GM18498 (cell line): ENCODE measurements at regions not wholly inside any gene's neighbourhood (a gene's known extent, or its start where the extent isn't known, plus 50 kb on each side); places are given as distances from the start of the nearest gene placed in this dataset.
A peak's percentile ranks its signal among the peaks of the same experiment; 100 is the strongest.
"Not testable (repeated sequence)": the region's sequence is repeated elsewhere in the genome, so short reads cannot be mapped to it uniquely, and the experiment has no call there.

Experiments used
- ATAC-seq: cut with Tn5 transposase; IDR thresholded peaks from one replicate; pipeline ENCODE4 v1.9.1; 2021; ENCODE audit warnings: mild to moderate bottlenecking, moderate library complexity; ENCODE audit not compliant: unreplicated experiment

DNA sequence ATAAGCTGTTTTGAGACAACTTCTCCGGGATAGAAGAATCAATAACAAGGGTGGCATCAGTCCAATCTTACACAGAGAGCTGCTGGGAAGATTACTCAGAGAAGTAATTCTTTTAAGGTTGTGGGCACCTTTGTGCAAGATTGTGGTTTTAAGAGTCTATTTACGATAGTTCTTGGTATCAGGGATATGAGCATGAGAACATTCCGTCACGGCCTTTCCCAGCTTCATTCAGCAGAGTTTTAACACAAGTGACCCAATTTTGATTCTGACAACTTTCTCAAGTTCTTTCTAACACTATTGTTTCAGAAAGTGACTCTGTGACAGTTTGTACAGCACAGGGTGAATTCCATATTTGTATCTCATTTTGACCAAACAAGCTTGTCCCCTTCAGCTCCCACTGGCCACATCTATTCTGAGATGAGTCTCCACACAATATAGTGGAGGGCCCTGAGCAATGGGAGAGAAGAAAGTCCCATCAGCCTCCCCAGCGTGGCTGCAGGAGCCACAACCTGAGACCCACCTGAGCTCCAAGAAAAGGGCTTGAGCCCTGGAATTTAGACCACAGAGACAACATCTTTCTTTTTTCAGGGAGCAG, 869.2 kb downstream of the TMEM121 start:
- no peak for ATAC-seq

DNA sequence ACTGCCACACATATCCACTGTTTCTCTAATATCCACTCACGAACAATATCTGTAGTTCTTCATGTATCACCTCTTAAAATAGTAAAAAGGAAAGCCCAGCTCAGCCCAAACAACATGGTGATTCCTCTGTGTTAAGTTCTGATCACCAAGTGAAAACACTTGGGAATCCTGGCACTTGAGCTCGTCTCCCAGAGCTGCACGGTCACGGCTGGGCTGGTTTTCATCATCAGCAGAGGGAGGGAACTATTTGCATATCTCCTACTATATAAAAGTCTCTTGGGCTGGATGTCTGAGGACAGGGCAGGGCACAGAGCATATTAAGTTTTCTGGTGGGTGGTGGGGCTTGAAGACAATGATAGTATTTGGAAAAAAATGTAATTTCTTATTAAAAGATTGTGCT, 870.6 kb downstream of the TMEM121 start:
- ATAC-seq = no peak

DNA sequence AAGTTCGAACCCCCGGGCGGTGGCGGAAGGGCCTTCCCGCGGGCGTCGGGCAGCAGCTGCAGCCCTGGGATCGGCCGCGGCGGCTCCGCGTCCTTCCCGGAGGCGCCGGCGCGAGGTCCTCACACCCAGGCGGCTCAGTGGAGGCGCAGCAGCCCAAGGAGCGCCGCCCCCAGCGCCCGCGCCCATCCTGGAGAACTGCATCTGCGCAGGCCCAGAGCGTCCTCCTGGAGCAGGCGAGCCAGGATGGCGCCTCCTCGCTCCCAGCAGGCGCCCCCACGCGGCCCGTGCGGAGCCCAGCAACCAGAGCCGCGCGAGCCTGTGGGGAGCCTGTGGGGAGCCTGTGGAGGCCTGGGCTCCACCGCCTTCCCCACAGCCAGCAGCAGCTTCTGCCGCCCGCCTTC, 872.5 kb downstream of the TMEM121 start:
- not testable (repeated sequence) for ATAC-seq

DNA sequence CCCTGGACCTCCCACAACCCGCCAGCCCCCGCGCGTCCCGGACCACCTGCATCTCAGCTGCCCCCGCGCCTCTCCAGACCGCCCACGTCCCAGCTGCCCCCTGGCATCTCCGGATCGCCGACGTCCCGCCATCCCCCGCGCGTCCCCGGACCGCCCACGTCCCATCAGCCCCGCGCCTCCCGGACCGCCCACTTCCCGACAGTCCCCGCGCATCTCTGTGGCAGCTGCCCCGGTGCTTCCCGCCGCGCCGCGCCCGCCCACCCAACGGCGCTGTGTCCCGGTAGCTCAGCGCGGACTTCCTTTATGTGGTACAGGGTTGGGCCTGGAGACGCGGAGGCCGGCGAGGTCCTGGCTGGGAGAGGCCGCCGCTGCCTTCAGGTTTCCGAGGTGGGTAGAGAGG, 874.9 kb downstream of the TMEM121 start:
- not testable (repeated sequence) for ATAC-seq

DNA sequence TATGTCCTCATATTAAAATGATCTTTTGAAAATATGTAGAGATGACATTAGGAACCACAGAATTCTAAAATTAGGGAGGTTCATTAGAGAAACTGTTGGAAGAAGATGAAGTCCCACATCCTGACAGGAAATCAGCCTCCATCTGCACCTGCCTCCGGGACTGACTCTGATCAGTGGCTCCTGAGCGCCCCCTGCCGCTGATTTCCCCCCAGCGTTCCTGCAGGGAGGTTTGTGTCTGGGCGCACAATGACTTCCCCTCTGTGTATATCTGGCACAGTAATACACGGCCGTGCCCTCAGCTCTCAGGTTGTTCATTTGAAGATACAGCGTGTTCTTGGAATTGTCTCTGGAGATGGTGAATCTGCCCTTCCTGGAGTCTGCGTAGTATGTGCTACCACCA, 883.8 kb downstream of the TMEM121 start:
- not testable (repeated sequence) for ATAC-seq

DNA sequence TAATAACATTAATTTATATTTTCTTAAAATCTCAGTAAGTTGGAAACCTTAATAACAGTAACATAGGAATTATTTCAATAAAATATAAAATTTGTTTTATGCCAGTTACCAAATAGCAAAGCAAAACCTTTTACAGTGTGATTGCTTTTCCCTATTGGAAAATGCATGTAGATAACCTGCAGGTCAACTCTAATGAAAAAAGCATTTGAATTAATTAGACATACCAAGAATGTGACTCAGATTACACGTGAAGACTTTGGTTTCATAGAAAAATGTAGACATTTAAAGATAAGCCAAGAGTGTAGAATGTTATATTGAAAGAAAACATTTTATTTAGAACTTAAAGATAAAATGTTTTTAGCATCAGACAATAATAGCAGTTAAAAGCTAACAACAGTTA, 888.1 kb downstream of the TMEM121 start:
- ATAC-seq = no peak

DNA sequence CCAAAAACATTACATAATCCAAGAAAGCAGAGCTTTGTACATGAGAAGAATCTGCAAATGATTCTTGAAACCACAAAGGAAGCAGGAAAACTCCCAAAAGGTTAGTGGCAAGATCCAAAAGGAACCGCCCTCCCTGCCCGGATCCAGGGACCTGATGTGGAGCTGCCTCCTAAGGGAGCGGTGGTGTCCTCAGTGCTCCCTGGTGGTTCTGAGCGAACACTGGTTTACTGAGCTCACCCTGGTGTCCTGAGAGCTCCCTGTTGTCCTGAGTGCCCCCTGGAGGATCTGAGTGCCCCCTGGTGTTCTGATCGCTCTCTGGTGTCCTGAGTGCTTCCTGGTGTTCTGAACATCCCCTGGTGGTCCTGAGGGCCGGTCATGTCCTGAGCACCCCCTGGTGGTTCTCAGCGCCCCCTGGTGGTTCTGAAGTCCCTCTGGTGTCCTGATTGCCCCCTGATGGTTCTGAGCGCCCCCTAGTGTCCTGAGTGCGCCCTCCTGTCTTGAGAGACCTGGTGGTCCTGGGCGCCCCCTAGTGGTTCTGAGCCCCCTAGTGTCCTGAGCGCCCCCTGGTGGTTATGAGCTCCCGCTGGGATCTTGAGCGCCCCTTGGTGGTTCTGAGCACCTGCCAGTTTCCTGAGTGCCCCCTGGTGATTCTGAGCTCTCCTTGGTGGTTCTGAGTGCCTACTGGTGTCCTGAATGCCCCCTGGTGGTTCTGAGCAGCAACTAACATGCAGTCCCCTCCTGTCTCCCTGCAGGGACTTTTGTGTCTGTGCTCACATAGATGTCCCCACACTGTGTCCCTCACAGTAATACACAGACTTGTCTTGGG, 891.1 kb downstream of the TMEM121 start:
- peak; percentile 87 for ATAC-seq

DNA sequence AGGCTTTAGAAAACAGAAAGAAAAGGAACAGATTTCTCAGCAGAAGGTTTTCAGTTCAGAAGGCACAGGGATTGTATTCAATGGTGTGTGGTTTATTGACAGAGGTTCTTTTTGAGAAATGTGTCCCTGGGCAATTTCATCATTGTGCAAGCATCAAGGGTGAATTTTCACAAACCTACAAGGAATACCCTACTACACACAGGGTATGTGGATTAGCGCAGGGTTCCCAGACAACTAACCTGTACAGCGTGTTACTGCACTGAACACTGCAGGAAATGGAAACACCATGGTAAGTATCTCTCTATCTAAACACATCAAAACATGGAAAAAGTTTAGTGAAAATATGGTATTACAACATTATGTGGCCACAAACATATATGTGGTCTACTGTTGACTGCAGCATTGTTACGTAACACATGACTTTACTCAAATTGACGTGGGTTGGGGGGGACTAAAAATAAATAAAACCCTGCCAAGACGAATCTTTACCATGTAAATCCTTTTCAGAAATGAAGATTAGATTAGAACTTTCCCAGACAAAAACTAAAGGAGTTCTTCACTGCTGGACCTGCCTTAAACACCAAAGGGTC, 893.1 kb downstream of the TMEM121 start:
- ATAC-seq = no peak

DNA sequence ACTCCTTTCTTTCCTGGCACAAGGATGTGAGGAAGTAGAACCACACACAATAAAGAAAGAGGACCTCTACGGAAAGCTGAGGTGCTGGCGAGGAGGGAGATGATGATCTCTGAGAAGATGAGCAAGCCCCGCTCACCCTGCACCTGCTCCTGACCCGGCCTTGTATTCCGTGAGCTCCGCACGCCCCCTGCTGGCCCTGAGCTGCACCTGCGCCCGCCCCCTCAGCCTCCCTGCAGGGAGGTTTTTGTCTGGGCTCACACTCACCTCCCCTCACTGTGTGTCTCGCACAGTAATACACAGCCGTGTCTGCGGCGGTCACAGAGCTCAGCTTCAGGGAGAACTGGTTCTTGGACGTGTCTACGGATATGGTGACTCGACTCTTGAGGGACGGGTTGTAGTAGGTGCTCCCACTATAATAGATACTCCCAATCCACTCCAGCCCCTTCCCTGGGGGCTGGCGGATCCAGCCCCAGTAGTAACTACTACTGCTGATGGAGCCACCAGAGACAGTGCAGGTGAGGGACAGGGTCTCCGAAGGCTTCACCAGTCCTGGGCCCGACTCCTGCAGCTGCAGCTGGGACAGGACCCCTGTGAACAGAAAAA, 895.1 kb downstream of the TMEM121 start:
- ATAC-seq = not testable (repeated sequence)

DNA sequence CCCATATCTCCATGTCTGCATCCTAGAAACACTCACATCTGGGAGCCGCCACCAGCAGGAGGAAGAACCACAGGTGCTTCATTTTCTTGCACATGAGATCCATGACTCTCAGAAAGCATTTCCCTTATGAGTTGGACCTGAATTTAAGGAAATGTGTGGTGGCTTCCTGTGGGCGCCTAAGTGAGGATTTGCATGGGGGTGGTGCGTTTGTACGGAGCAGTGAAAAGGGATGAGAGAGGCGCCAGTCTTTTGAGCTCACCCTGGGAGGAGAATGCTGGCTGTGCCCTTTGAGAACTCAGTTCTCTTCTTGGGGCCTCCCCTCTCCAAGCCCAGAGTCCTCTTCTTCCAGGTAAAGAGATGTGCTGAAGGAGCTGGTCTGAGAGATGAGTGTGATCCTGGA, 895.7 kb downstream of the TMEM121 start:
- no peak for ATAC-seq

DNA sequence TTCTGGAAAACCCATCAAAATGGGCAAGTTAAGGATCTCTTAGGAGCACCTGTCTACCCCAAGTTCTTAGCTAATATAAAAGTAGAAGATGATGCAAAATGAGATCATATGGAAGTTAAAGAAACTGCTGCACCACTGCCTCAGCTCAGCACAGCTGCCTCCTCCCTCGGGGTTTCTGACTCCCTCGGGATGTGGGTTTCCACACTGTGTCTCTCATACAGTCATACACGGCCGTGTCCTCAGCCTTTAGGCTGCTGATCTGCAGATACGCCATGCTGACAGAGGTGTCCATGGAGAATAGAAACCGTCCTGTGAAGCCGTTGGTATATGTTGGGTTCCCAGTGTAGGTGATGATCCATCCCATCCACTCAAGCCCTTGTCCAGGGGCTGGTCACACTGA, 898.8 kb downstream of the TMEM121 start:
- ATAC-seq = not testable (repeated sequence)

DNA sequence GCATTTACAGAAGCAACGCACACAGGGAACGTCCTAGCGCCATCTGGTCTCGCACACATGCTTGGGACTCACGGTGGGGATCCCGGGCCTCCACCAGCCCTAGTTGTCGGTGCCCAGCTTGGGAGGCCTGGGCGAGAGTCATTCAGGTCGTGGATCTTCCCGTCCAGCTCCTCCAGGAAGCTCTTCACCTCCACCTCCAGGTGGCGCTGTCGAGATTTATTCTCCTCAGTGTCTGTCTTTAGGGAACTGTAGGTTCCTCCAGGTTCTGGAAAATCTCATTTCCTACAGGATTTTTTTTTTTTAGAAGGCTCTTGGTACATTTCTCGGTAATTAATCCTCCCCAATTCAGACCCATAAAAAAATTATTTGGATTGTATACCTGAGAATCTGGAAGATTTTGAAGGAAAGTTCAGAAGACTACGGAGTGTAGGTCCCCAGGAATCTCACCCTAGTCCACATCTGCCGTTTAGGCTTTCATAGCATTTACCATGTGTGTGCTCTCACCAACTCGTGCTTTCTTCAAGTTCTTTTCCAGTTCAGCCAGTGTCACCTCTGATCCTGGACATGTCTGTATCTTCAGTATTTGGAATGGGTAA, 910.0 kb downstream of the TMEM121 start:
- ATAC-seq = no peak

DNA sequence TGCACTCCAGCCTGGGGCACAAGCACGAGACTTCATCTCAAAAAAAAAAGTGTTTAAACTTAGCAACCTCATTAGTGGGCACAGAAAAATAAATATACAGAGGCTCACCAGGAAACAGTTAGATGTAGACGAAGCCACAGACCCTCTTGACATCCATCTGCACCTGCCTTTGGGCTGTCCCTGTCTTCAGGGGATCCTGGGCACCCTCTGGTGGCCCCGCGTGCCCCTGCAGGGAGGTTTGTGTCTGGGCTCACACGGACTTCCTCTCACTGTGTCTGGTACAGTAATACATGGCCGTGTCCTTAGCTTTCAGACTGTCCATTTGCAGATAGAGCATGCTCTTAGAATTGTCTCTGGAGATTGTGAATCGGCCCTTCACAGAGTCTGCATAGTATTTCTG, 916.5 kb downstream of the TMEM121 start:
- no peak for ATAC-seq

DNA sequence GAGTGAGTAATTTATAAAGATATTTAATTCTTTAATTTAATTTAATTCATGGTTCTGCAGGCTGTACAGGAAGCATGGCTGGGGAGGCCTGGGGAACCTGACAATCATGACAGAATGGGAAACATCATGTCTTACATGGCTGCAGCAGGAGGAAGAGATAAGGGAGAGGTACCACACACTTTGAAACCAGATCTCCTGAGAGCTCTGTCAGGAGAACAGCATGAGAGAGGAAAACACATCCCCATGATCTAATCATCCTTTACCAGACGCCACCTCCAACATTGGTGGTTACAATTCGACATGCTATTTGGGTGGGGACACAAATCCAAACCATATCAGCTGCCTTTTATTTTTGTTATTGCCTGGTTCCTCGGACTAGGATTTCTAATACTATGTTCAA, 928.6 kb downstream of the TMEM121 start:
- ATAC-seq = no peak

DNA sequence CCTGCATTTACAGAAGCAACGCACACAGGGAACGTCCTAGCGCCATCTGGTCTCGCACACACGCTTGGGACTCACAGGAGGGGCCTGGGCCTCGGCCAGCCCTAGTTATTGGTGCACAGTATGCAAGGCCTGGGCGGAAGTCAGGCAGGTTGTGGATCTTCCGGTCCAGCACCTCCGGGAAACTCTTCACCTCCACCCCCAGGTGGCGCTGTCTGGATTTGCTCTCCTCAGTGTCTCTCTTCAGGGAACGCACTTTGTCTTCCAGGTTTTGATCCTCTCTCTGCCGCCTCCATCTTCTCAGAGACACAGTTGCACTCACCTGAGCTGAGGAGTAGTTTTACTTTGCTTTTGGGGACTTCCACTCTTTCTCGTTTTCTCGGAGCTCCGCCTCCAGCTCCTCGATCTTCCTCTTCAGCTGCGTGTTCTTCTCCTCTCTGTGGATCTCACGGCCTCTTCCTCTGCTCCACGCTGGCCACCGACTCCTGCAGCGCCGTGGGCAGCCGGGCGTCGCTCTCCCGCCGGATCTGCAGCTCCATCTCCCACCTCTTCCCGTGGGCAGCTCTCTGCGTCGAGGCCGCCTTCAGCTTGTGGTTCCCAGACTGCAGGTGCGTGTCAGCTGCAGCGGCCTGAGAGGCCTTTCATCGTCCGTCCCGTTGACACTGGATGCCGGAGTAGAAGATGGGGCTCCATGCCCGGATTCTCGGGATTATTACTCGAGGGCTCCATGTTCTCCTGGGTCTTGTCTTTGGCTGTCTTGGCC, 933.8 kb downstream of the TMEM121 start:
- no peak for ATAC-seq

DNA sequence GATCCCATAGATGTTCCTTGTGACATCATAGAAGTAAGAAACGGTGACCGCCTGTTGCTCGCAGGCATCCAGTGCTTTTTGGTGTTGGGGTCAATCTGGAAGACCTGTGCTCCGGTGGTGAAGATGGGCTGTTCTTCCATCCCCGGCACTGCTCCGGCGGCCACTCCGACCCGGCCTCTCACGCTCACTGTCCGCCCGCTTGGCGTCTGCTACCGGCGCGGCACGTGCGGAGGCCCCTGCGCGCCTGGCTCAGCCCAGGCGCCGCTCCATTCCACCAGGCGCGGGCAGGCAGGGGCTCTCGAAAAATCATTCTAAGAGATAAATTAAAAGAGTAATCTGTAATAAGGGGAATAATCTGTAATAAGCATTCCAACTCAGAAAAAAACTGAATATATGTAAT, 934.5 kb downstream of the TMEM121 start:
- no peak for ATAC-seq

DNA sequence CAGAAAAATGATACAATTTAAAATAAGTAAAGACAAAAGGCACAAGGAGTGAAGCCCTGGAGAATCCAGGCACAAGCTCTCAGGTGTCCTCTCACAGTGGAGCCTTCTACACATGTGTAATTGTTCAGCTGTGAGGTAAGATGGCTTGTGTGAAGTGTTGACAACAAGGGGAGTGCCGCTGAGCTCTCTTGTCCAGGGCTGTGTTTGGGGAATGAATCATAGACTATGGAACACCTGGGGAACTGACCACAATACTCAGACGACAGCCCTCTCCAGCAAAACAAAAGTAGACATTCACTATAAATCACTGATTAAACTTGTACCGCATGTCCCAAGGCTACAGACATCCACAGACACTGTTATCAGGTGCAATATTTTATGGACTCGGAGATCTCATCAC, 940.1 kb downstream of the TMEM121 start:
- ATAC-seq = not testable (repeated sequence)

DNA sequence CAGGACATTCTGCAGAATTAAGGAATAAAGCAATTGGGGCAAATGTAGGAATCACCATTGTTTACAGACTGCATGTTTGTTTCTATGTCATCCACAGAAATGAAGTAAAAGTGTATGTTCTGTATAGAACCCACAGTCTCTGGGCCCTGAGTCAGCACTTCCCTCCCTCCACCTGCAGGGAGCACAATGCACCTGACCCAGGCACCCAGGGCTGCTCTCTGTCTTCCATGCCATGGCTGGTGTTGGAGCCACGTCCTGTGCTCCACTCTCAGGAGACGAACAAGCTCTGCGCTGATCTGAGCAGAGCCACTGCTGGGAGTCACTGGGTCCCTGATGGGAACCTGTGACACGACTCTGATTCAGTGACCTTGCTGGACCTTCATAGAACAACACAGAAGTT, 942.5 kb downstream of the TMEM121 start:
- not testable (repeated sequence) for ATAC-seq

DNA sequence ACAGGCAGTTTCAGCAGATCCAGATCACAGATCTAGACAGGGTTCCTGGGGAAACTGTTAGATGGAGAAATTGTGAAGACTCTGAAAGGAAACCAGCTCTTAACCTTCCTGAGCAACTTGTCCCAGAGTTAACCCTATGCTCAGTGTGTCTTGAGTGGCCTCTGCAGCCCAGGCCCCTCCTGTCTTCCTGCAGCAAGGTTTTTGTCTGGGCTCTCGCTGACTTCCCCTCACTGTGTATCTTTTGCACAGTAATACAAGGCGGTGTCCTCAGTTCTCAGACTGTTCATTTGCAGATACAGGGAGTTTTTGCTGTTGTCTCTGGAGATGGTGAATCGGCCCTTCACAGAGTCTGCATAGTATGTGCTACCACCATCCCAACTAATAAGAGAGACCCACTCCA, 943.6 kb downstream of the TMEM121 start:
- not testable (repeated sequence) for ATAC-seq

DNA sequence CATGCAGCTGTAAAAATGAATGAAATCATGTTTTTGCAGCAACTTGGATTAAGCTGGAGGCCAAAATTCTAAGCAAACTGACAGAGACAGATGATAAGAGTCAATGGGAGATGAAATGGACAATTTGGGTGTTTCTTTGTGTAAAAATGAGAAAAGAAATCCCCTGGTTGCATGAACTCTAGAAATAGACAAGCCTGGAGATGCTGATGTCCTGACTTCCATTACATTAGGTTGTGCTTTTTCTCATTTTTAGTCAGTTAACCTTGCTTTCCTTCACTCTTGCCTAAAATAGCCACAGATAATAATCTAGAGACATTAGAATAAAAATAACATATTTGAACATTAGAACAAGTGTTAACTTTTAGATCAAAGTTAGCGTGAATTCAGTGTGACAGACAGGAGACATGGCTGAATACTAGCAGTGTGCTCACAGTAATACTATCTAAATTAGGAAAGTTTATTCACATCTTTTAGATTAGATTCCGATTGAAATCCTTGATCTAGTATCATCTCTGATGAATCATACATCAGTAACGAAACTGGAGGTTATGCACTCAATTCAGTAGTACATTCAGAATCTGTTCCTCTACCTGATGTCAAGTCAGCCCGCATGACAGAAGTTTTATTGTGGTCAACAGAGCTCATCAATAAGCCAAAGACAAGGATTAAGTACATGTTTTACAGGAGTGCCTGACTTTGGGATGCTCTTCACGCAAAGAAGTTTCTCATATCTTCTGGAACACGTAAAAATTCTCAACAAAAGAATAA, 948.1 kb downstream of the TMEM121 start:
- not testable (repeated sequence) for ATAC-seq
